ENCODE measurements at regions not wholly inside any gene's neighbourhood (a gene's known extent, or its start where the extent isn't known, plus 50 kb on each side); places are given as distances from the start of the nearest gene placed in this dataset.

DNA sequence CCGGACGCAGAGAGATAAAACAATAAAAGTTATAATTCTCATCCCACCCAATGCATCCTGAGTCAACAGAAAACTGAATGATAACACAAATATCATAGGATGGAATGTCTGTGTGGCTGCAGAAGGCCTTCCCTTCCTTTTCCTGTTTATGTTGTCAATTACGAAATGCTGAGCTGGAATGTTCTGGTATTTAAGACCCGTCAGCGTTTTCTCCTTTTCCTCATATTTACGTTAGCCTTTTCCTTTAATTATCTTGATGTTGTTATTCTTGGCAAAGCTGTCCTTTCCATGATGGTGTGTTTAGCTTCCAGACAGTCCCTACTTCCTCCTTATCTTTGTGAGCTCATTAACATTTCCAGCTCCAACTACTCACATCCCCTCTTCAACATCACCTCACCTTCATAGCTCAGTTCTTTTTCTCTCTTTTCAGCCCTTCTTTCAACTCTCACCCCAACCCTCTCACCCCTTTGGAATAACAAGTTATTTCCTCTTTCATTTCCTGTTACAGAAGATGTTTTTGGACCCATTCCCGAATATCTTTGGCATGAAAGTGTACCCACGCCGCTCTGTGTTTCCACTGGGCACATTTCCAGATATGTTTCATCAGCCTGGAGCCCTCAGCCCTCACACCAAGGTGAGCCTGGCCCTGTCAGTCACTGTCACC is 221.6 kb downstream of the NR2F1-AS1 start:
- no peak overlapping the region for H3K27ac ChIP-seq
- DNase-seq: no peak
- H3K36me3 ChIP-seq: no peaks in the 10 kb centered on the region
- H3K4me1 ChIP-seq: peaks cover 0 to 6% (median 5%) of the 10 kb centered on the region in 3 donors
- intact Hi-C loops (cut with DNase I): no loop called here
- no peaks in the 10 kb centered on the region for H3K9me3 ChIP-seq
- no peaks in the 10 kb centered on the region for H3K27me3 ChIP-seq
- WGBS, 2 donors: 40 to 47% methylated on average over 9 of the region's 9 CpGs
- H3K4me3 ChIP-seq: peak overlapping the region in 1 of 4 donors; percentile 9
- TF ChIP-seq POLR2A (IDR thresholded peaks at IDR 0.05): no peak
- TF ChIP-seq, protein P1, sequence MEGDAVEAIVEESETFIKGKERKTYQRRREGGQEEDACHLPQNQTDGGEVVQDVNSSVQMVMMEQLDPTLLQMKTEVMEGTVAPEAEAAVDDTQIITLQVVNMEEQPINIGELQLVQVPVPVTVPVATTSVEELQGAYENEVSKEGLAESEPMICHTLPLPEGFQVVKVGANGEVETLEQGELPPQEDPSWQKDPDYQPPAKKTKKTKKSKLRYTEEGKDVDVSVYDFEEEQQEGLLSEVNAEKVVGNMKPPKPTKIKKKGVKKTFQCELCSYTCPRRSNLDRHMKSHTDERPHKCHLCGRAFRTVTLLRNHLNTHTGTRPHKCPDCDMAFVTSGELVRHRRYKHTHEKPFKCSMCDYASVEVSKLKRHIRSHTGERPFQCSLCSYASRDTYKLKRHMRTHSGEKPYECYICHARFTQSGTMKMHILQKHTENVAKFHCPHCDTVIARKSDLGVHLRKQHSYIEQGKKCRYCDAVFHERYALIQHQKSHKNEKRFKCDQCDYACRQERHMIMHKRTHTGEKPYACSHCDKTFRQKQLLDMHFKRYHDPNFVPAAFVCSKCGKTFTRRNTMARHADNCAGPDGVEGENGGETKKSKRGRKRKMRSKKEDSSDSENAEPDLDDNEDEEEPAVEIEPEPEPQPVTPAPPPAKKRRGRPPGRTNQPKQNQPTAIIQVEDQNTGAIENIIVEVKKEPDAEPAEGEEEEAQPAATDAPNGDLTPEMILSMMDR (IDR thresholded peaks at IDR 0.05): no peak

DNA sequence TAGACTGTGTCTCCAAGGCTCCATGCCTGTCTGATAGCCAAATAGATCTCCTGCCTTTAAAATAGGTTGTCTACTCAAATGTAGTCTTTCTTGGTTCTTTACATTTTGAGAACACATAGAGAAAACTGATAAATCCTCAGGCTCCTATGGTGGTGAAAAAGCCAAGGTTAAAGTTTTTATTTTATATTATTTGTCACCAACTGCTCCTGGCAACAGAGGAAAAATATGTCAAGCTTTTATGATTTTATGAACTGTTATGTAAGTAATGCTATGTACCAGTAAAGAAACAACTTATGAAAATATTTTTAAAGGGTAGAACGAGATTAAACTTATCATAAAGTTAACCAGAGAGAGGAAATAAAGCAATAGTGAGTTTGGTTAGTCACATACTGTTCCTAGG is 222.8 kb downstream of the NR2F1-AS1 start:
- intact Hi-C loops (cut with DNase I): no loop called here
- H3K27me3 ChIP-seq: no peaks in the 10 kb centered on the region
- H3K9me3 ChIP-seq: no peaks in the 10 kb centered on the region
- WGBS, 2 donors: 74 to 83% methylated on average over 1 of the region's 1 CpG
- no peak overlapping the region for H3K4me3 ChIP-seq
- H3K36me3 ChIP-seq: no peaks in the 10 kb centered on the region
- H3K4me1 ChIP-seq: peaks cover 0 to 6% (median 5%) of the 10 kb centered on the region in 3 donors
- H3K27ac ChIP-seq: no peak overlapping the region
- DNase-seq: no peak
- no peak for TF ChIP-seq POLR2A (IDR thresholded peaks at IDR 0.05)
- TF ChIP-seq, protein P1 (IDR thresholded peaks at IDR 0.05): no peak

DNA sequence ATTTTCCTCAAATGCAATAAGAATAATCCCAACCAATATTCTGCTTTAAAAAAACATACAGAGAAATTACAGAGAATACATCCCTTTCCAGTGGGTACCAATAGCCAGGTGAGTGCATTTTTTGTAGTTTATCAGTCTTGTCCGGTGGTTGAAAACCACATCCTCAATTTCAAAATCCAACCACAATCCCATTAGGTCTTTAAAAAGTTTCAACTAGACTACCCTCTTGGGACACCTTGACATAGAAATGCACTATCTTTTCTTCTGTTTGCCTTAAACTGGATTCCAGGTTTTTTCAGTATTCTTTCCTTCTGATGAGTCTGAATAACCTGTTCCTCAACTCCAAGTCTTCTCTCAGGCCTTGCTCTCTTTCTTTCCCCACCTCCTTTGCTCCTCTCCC is 223.3 kb downstream of the NR2F1-AS1 start:
- TF ChIP-seq, protein P1 (IDR thresholded peaks at IDR 0.05): no peak
- no peak for TF ChIP-seq POLR2A (IDR thresholded peaks at IDR 0.05)
- Histone ChIP-seq H3K27ac (no peak overlapping the region), H3K27me3 (no peaks in the 10 kb centered on the region), H3K4me3 (no peak overlapping the region), H3K9me3 (no peaks in the 10 kb centered on the region), H3K4me1 (peaks cover 0 to 6% (median 5%) of the 10 kb centered on the region in 3 donors), H3K36me3 (no peaks in the 10 kb centered on the region)
- intact Hi-C loops (cut with DNase I): no loop called here
- DNase-seq: no peak
- WGBS, 2 donors: 52 to 77% methylated on average over 1 of the region's 1 CpG

DNA sequence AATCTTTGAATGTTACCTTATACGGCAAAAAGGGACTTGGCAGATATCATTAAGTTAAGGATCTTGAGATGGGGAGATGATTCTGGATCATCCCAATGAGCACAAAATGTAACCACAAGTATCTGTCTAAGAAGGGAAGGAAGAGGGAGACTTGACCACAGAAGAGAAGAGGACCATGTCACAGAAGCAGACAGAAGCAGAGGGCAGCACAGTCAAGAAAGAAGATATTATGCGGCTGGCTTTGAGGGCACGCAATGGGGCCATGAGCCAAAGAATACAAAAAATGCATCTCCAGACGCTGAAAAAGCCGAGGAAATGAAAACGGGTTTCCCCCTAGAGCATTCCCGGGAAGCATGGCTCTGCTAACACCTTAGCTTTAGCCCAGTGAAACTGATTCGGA is 225.3 kb downstream of the NR2F1-AS1 start:
- no peaks in the 10 kb centered on the region for H3K36me3 ChIP-seq
- TF ChIP-seq POLR2A (IDR thresholded peaks at IDR 0.05): no peak
- intact Hi-C loops (cut with DNase I): no loop called here
- H3K4me1 ChIP-seq: peaks cover 0 to 6% (median 5%) of the 10 kb centered on the region in 3 donors
- no peak overlapping the region for H3K27ac ChIP-seq
- no peak for DNase-seq
- no peaks in the 10 kb centered on the region for H3K27me3 ChIP-seq
- no peak overlapping the region for H3K4me3 ChIP-seq
- 77 to 85% methylated on average over 8 of the region's 8 CpGs for WGBS, 2 donors
- H3K9me3 ChIP-seq: no peaks in the 10 kb centered on the region

DNA sequence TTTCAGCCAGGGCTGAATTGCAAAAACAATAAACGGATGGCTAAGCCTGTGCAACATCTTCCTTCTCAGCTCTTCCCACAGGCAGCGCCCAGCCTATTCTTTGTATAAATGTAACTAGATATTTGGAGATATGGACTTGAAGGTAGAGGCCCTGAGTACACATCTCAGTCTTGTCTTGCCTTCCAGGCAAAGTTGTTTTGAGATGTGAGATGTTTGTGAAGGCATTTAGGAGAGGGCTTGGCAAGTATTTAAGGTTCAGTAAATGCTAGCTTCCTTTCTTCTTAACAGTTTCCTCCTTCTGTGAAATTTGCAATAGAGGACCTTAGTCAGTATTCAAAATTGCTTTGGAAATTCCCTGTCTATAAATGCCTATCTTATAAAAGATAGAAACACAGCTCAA is 228.8 kb downstream of the NR2F1-AS1 start:
- H3K36me3 ChIP-seq: no peaks in the 10 kb centered on the region
- H3K27ac ChIP-seq: no peak overlapping the region
- 79 to 81% methylated on average over 2 of the region's 2 CpGs for WGBS, 2 donors
- TF ChIP-seq POLR2A (IDR thresholded peaks at IDR 0.05): no peak
- TF ChIP-seq, protein P1 (IDR thresholded peaks at IDR 0.05): no peak
- intact Hi-C loops (cut with DNase I): no loop called here
- DNase-seq: no peak
- H3K9me3 ChIP-seq: no peaks in the 10 kb centered on the region
- no peaks in the 10 kb centered on the region for H3K27me3 ChIP-seq
- no peak overlapping the region for H3K4me3 ChIP-seq
- no peaks in the 10 kb centered on the region for H3K4me1 ChIP-seq

DNA sequence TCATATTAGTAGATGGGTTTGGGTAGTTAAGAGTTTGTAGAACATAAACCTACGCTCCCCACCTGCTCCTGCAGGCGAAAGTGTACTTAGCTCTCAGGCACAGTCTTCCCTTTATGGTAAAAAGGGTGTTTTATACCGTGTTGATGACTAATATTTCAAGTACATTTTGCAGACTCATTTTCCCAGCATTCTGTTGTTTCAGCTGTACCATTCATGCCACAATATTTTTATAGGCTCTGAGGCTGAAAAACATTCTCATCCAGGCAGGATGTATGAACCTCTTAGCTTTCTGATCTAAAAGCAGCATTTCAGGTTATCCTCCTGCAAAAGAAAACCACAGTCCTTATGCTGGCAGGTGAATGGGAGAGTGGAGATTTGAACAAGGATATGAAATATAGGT is 231.4 kb downstream of the NR2F1-AS1 start:
- Histone ChIP-seq H3K4me3 (no peak overlapping the region), H3K27ac (no peak overlapping the region), H3K27me3 (no peaks in the 10 kb centered on the region), H3K4me1 (no peaks in the 10 kb centered on the region), H3K9me3 (no peaks in the 10 kb centered on the region), H3K36me3 (no peaks in the 10 kb centered on the region)
- DNase-seq: no peak
- 31 to 33% methylated on average over 3 of the region's 3 CpGs for WGBS, 2 donors
- intact Hi-C loops (cut with DNase I): no loop called here
- TF ChIP-seq, protein P1 (IDR thresholded peaks at IDR 0.05): no peak
- TF ChIP-seq POLR2A (IDR thresholded peaks at IDR 0.05): no peak
